H9 (cell line): ENCODE measurements at regions not wholly inside any gene's neighbourhood (a gene's known extent, or its start where the extent isn't known, plus 50 kb on each side); places are given as distances from the start of the nearest gene placed in this dataset.

Experiments used
- DNase-seq: peaks from one replicate; pipeline ENCODE4 v3.0.0-alpha.2; 2017
- H2AFZ ChIP-seq: one replicate; pipeline ENCODE4 v1.6.1; 2013; ENCODE audit warnings: mild to moderate bottlenecking, low read length, control low read depth, moderate library complexity
- H2AK5ac ChIP-seq: 2 replicates; pipeline ENCODE4 v1.6.1; 2013; ENCODE audit warnings: low read length, control low read depth, mixed read lengths; ENCODE audit not compliant: insufficient read length
- H2BK120ac ChIP-seq: one replicate; pipeline ENCODE4 v1.6.1; 2013; ENCODE audit warnings: low read depth, mild to moderate bottlenecking, low read length, control low read depth, inconsistent platforms; ENCODE audit not compliant: poor library complexity, severe bottlenecking
- H2BK12ac ChIP-seq: 2 replicates; pipeline ENCODE4 v1.6.1; 2013; ENCODE audit warnings: low read length, control low read depth, mixed read lengths, low read depth; ENCODE audit not compliant: insufficient read length
- H2BK15ac ChIP-seq: 2 replicates; pipeline ENCODE4 v1.6.1; 2013; ENCODE audit warnings: low read depth, low read length, control low read depth
- H2BK20ac ChIP-seq: one replicate; pipeline ENCODE4 v1.6.1; 2013; ENCODE audit warnings: low read depth, mild to moderate bottlenecking, low read length, control low read depth, inconsistent platforms; ENCODE audit not compliant: poor library complexity, severe bottlenecking
- H2BK5ac ChIP-seq: 2 replicates; pipeline ENCODE4 v1.6.1; 2013; ENCODE audit warnings: low read length, control low read depth, mixed read lengths; ENCODE audit not compliant: insufficient read length
- H3K14ac ChIP-seq: 2 replicates; pipeline ENCODE4 v1.6.1; 2013; ENCODE audit warnings: low read length, control low read depth; ENCODE audit not compliant: insufficient read depth
- H3K18ac ChIP-seq: 2 replicates; pipeline ENCODE4 v1.6.1; 2013; ENCODE audit warnings: low read depth, mild to moderate bottlenecking, mixed read lengths, low read length, control low read depth; ENCODE audit not compliant: insufficient read length
- H3K23ac ChIP-seq: 2 replicates; pipeline ENCODE4 v1.6.1; 2013; ENCODE audit warnings: low read length, control low read depth, mixed read lengths, low read depth; ENCODE audit not compliant: insufficient read length
- H3K23me2 ChIP-seq: 2 replicates; pipeline ENCODE4 v1.6.1; 2013; ENCODE audit warnings: low read depth, mild to moderate bottlenecking, mixed read lengths, low read length, control low read depth; ENCODE audit not compliant: insufficient read length, poor library complexity, severe bottlenecking
- H3K27ac ChIP-seq: 2 replicates; pipeline ENCODE4 v1.5.1; 2013; ENCODE audit warnings: low read length, control low read depth, mixed read lengths, low read depth; ENCODE audit not compliant: insufficient read length
- H3K27me3 ChIP-seq: 2 replicates; pipeline ENCODE4 v1.6.1; 2013; ENCODE audit warnings: low read length, control low read depth, inconsistent platforms; ENCODE audit not compliant: insufficient read depth
- H3K4ac ChIP-seq: 2 replicates; pipeline ENCODE4 v1.6.1; 2013; ENCODE audit warnings: low read depth, mild to moderate bottlenecking, control low read depth, inconsistent platforms, low read length, moderate library complexity
- H3K4me1 ChIP-seq: 2 replicates; pipeline ENCODE4 v1.6.1; 2013; ENCODE audit warnings: low read length, control low read depth, inconsistent platforms; ENCODE audit not compliant: insufficient read depth
- H3K4me2 ChIP-seq: 2 replicates; pipeline ENCODE4 v1.6.1; 2013; ENCODE audit warnings: low read length, control low read depth, mixed read lengths; ENCODE audit not compliant: insufficient read length, insufficient read depth
- H3K56ac ChIP-seq: 2 replicates; pipeline ENCODE4 v1.6.1; 2013; ENCODE audit warnings: low read depth, mild to moderate bottlenecking, mixed read lengths, low read length, control low read depth; ENCODE audit not compliant: insufficient read length
- H3K79me1 ChIP-seq: 2 replicates; pipeline ENCODE4 v1.6.1; 2013; ENCODE audit warnings: low read depth, mild to moderate bottlenecking, moderate library complexity, low read length, control low read depth, inconsistent platforms; ENCODE audit not compliant: insufficient read depth, poor library complexity, severe bottlenecking
- H3K79me2 ChIP-seq: 2 replicates; pipeline ENCODE4 v1.6.1; 2013; ENCODE audit warnings: low read length, control low read depth, inconsistent platforms; ENCODE audit not compliant: insufficient read depth
- H3K9ac ChIP-seq: 2 replicates; pipeline ENCODE4 v1.6.1; 2013; ENCODE audit warnings: low read length, control low read depth, mixed read lengths; ENCODE audit not compliant: insufficient read length; ENCODE audit errors: extremely low read depth
- H3K9me3 ChIP-seq: one replicate; pipeline ENCODE4 v1.6.1; 2013; ENCODE audit warnings: low read depth, low read length, inconsistent platforms; ENCODE audit not compliant: control insufficient read depth
- H3T11ph ChIP-seq: one replicate; pipeline ENCODE4 v1.6.1; 2013; ENCODE audit warnings: mild to moderate bottlenecking, low read length, control low read depth, inconsistent platforms
- H4K20me1 ChIP-seq: one replicate; pipeline ENCODE4 v1.6.1; 2013; ENCODE audit not compliant: control insufficient read depth, insufficient read length, insufficient read depth
- H4K5ac ChIP-seq: 2 replicates; pipeline ENCODE4 v1.6.1; 2013; ENCODE audit warnings: low read depth, mild to moderate bottlenecking, mixed read lengths, low read length, control low read depth; ENCODE audit not compliant: insufficient read length
- H4K8ac ChIP-seq: replicated peaks from 2 replicates; pipeline ENCODE4 v1.6.1; 2013; ENCODE audit warnings: low read length, control low read depth, mixed read lengths, low read depth; ENCODE audit not compliant: insufficient read length
- H4K91ac ChIP-seq: 2 replicates; pipeline ENCODE4 v1.6.1; 2013; ENCODE audit warnings: low read depth, mild to moderate bottlenecking, moderate library complexity, mixed read lengths, low read length, control low read depth; ENCODE audit not compliant: insufficient read length
- H3K27ac Mint-ChIP-seq, 3 experiments: 2 replicates in 2 of 3; 3 replicates in 1 of 3; pipeline ENCODE4 v1.8.0; 2020 to 2021; ENCODE audit warnings: mixed read lengths in 3 of 3, mild to moderate bottlenecking in 1 of 3, moderate library complexity in 1 of 3
- H3K27me3 Mint-ChIP-seq: 2 replicates; pipeline ENCODE4 v1.8.0; 2021; ENCODE audit warnings: low read depth, mild to moderate bottlenecking, moderate library complexity, mixed read lengths
- H3K36me3 Mint-ChIP-seq, 3 experiments: 2 replicates in 2 of 3; 3 replicates in 1 of 3; pipeline ENCODE4 v1.8.0; 2020 to 2021; ENCODE audit warnings: low read depth in 3 of 3, mixed read lengths in 3 of 3; ENCODE audit not compliant: insufficient read depth in 1 of 3
- H3K4me1 Mint-ChIP-seq, 2 experiments: 2 replicates each; pipeline ENCODE4 v1.8.0; 2020; ENCODE audit warnings: mixed read lengths in 2 of 2
- H3K4me3 Mint-ChIP-seq, 2 experiments: 2 replicates in 1 of 2; 3 replicates in 1 of 2; pipeline ENCODE4 v1.8.0; 2020 to 2021; ENCODE audit warnings: mild to moderate bottlenecking in 2 of 2, mixed read lengths in 2 of 2, moderate library complexity in 1 of 2
- H3K9me3 Mint-ChIP-seq, 2 experiments: 2 replicates in 1 of 2; 3 replicates in 1 of 2; pipeline ENCODE4 v1.8.0; 2020; ENCODE audit warnings: mild to moderate bottlenecking in 2 of 2, mixed read lengths in 2 of 2, moderate library complexity in 1 of 2
- CTCF ChIP-seq: fragments of 200-600 bp; sonication (generic); conservative IDR thresholded peaks from 3 replicates; pipeline ENCODE4 v1.8.0; 2021; ENCODE audit warnings: antibody characterized with exemption, mild to moderate bottlenecking
- WGBS: extraction: QIAGEN DNeasy Blood & Tissue Kit; methylation state at CpG from one replicate; pipeline ENCODE4 v1.1.7; 2013; ENCODE audit warnings: missing lambda C conversion rate, low lambda C conversion rate, mixed read lengths; ENCODE audit not compliant: insufficient read length; ENCODE audit errors: extremely low coverage; 5-methylcytosine and 5-hydroxymethylcytosine counted together

- Histone ChIP-seq H2BK5ac (no peak overlapping the region), H4K8ac (no peak overlapping the region)
- WGBS, result no CpG with 5 or more reads among the region's 2 CpGs
Observed at GRCh38 chr14:44361083-44361482, 146.0 kb downstream of the FSCB start.

More at GRCh38 chr14:44361083-44361482, 146.0 kb downstream of the FSCB start:
- Histone ChIP-seq H2BK12ac (no peak overlapping the region), H2BK15ac (no peak overlapping the region), H3K27me3 (no peaks in the 10 kb centered on the region), H3T11ph (no peak overlapping the region), H3K27ac (no peak overlapping the region), H3K79me1 (no peaks in the 10 kb centered on the region), H3K4ac (no peak overlapping the region), H3K9me3 (no peaks in the 10 kb centered on the region), H3K14ac (no peak overlapping the region), H4K20me1 (no peaks in the 10 kb centered on the region), H3K23ac (no peak overlapping the region), H3K23me2 (no peaks in the 10 kb centered on the region), H3K4me2 (no peak overlapping the region), H3K79me2 (no peaks in the 10 kb centered on the region), H3K18ac (no peak overlapping the region), H4K5ac (no peak overlapping the region), H3K4me1 (no peaks in the 10 kb centered on the region), H2BK20ac (no peak overlapping the region), H2AK5ac (no peak overlapping the region), H3K56ac (no peak overlapping the region), H2AFZ (no peak overlapping the region), H3K9ac (no peak overlapping the region), H4K91ac (no peak overlapping the region), H2BK120ac (no peak overlapping the region)
- Mint-ChIP-seq H3K4me3 (no peak overlapping the region), H3K4me1 (no peaks in the 10 kb centered on the region), H3K27ac (no peak overlapping the region), H3K27me3 (no peaks in the 10 kb centered on the region), H3K36me3 (no peaks in the 10 kb centered on the region; a peak in 1 of 7 replicates), H3K9me3 (peaks cover 3 to 8% of the 10 kb centered on the region in 2 experiments; a peak in 3 of 5 replicates)
- no peak for DNase-seq
- TF ChIP-seq CTCF, result no peak
